Spinal cord (tissue), 9 donors: ENCODE measurements at regions not wholly inside any gene's neighbourhood (a gene's known extent, or its start where the extent isn't known, plus 50 kb on each side); places are given as distances from the start of the nearest gene placed in this dataset.

Source experiments
- DNase-seq, 6 donors: peaks; one replicate each; pipeline versions ENCODE4 v3.0.0 to v3.0.0-alpha.2; 2013 to 2015; ENCODE audit warnings: low spot score in 6 of 6, low read depth in 4 of 6
- H3K27ac ChIP-seq: one replicate; pipeline ENCODE4 v1.5.1; 2013; ENCODE audit warnings: low read depth, low read length, control low read depth
- H3K27me3 ChIP-seq: one replicate; pipeline ENCODE4 v1.6.1; 2013; ENCODE audit warnings: low read length; ENCODE audit not compliant: control insufficient read depth, insufficient read depth
- H3K36me3 ChIP-seq: one replicate; pipeline ENCODE4 v1.6.1; 2013; ENCODE audit warnings: low read length; ENCODE audit not compliant: control insufficient read depth, insufficient read depth
- H3K4me1 ChIP-seq: one replicate; pipeline ENCODE4 v1.6.1; 2013; ENCODE audit warnings: low read length; ENCODE audit not compliant: control insufficient read depth, insufficient read depth
- H3K4me3 ChIP-seq: one replicate; pipeline ENCODE4 v1.5.1; 2013; ENCODE audit warnings: low read depth, low read length, control low read depth
- H3K9me3 ChIP-seq: one replicate; pipeline ENCODE4 v1.6.1; 2013; ENCODE audit warnings: low read length; ENCODE audit not compliant: control insufficient read depth, insufficient read depth
- WGBS: methylation state at CpG from one replicate; pipeline ENCODE4 v1.1.5; 2013; ENCODE audit warnings: missing lambda C conversion rate; ENCODE audit not compliant: insufficient coverage; 5-methylcytosine and 5-hydroxymethylcytosine counted together
- donor health status: healthy.

DNA sequence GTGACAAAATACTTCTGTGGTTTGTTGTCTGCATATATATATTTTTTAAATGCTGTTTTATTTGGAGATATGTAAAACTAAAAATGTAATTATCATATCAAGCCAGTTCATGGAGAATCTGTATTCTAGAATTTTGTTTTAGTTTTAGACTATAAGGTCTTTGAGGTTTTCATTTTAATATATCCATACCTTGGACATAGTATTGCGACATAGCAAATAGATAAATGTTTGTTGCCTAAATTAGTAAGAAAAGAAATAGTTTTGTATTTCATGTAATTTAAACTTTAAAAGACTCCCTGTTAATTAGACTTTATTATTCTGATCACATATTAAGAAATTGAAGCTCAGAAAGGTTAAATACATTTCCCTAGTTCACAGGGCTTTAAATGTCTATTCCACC, 472.9 kb downstream of the GBA3 start:
- Histone ChIP-seq H3K27me3 (no peaks in the 10 kb centered on the region), H3K4me1 (no peaks in the 10 kb centered on the region), H3K4me3 (no peak overlapping the region), H3K27ac (no peak overlapping the region), H3K9me3 (no peaks in the 10 kb centered on the region), H3K36me3 (no peaks in the 10 kb centered on the region)
- no CpG with 5 or more reads among the region's 1 CpG for WGBS
- no peak for DNase-seq

DNA sequence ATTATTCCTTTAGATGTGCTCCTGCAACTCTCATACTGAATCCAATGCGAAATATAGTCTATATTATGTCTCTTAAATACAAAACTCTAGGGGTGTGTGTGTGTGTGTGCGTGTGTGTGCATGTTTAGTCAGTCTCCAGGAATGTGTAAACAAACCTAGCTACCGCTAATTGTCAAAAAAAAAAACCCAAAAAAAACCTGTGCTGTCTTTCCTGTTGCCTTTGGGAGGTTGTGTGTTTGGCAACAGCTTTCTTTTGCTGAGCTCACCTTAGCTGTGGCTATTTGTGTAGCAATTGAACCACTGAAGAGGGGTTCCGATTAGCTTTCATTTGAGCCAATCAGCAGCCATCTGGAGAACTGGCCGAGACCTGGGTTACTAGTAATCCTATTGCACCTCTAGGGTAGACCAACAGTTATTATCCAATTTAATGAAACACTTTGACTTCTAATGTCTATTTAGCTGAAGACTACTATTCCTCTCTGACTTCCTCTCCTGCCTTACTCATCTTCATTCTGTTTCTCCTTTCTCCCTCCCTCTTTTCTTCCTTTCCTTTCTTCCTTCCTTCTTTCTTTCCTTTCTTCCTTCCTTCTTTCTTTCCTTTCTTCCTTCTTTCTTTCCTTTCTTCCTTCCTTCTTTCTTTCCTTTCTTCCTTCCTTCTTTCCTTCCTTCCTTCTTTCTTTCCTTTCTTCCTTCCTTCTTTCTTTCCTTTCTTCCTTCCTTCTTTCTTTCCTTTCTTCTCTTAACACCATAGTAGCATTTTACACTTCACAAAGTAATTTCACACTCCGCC, 471.1 kb downstream of the GBA3 start:
- H3K4me3 ChIP-seq, result no peak overlapping the region
- 73% methylated on average over 3 of the region's 6 CpGs for WGBS
- no peaks in the 10 kb centered on the region for H3K36me3 ChIP-seq

DNA sequence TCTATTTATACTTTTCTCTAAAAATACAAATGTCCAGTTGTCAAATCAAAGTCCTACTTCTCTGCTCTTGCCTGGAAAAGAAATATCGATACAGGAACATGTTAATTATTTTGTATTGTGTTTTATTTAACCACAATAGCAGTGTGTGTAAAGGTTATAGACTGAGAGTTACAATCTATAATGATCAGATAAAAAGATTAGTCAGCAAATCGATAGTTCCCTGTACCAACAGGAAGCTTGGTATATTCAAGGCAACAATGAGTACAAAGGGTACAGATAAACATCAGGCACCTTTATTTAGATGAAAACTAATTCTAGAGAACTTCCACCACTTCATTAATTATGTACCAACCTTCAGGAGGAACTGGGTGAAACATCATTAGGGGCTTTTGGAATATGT, 469.5 kb downstream of the GBA3 start:
- Histone ChIP-seq H3K27ac (no peak overlapping the region), H3K36me3 (no peaks in the 10 kb centered on the region), H3K4me1 (no peaks in the 10 kb centered on the region), H3K27me3 (no peaks in the 10 kb centered on the region), H3K9me3 (no peaks in the 10 kb centered on the region), H3K4me3 (no peak overlapping the region)
- DNase-seq, result no peak
- no CpG with 5 or more reads among the region's 2 CpGs for WGBS

More for the DNA sequence above, 471.1 kb downstream of the GBA3 start:
- Histone ChIP-seq H3K27me3 (no peaks in the 10 kb centered on the region), H3K4me1 (no peaks in the 10 kb centered on the region), H3K27ac (no peak overlapping the region), H3K9me3 (no peaks in the 10 kb centered on the region)
- no peak for DNase-seq

DNA sequence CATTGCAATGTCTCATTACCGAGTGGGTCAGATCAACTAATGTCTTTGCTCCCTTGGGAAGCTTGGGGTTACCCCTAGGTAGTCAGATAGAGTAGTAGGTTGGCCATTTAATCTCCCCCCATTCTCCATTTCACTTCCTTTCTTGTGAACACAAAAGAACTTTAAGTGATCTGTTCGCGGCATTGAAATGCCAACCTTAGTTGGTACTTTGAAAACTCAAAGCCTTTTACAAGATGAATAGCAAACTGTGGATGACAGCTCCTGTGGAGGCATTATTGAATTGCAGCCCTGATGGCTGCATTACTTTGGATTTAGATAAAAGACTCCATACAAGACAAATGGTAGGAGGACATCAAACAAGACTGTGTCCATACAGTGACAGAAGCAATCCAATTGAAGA, 469.1 kb downstream of the GBA3 start:
- Histone ChIP-seq H3K27me3 (no peaks in the 10 kb centered on the region), H3K27ac (no peak overlapping the region), H3K36me3 (no peaks in the 10 kb centered on the region), H3K4me3 (no peak overlapping the region), H3K4me1 (no peaks in the 10 kb centered on the region), H3K9me3 (no peaks in the 10 kb centered on the region)
- DNase-seq, result peak in 2 of 6 donors; percentile 4 to 7
- no CpG with 5 or more reads among the region's 3 CpGs for WGBS

DNA sequence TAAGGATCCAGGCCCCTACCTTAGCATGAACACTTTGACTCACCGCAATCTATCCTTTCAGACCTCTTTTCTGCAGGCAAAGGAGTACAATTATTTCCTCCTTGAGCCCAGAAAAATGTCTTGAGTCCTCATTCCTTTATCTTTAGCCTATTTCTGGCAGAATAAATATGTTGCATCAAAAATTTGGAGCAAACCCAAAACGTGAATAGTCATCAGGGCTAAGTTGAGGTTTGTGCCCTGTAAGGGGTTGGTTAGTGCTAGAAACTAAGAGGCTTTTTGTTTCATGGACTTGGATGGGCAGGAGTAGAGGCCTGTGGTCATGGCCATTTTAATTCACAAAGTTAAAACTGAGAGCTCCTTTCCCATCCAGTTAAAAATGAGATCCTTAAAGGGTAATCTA, 460.3 kb downstream of the GBA3 start:
- Histone ChIP-seq H3K4me3 (no peak overlapping the region), H3K27ac (no peak overlapping the region), H3K36me3 (no peaks in the 10 kb centered on the region), H3K4me1 (no peaks in the 10 kb centered on the region), H3K27me3 (no peaks in the 10 kb centered on the region), H3K9me3 (no peaks in the 10 kb centered on the region)
- 100% methylated on average over 1 of the region's 2 CpGs for WGBS
- no peak for DNase-seq

DNA sequence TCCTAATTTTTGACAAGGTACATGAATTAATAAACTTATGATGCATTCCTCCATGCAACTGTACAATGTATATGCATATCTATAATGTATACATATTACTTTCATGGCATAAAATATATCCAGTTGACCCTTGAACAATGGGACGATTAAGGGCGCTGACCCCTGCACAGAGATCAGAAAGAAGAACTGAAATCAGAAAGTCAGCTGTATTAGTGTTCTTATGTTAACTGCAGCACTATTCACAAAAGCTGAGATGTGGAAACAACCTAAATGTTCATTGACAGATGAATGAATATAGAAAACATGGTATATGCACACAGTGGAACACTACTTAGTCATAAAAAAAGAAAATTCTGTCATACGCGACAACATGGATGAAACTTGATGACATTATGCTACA, 457.1 kb downstream of the GBA3 start:
- H3K4me3 ChIP-seq, result no peak overlapping the region
- no peak for DNase-seq
- no CpG with 5 or more reads among the region's 4 CpGs for WGBS
- H3K4me1 ChIP-seq, result no peaks in the 10 kb centered on the region
- H3K36me3 ChIP-seq, result no peaks in the 10 kb centered on the region
- H3K27me3 ChIP-seq, result no peaks in the 10 kb centered on the region
- no peak overlapping the region for H3K27ac ChIP-seq
- no peaks in the 10 kb centered on the region for H3K9me3 ChIP-seq

DNA sequence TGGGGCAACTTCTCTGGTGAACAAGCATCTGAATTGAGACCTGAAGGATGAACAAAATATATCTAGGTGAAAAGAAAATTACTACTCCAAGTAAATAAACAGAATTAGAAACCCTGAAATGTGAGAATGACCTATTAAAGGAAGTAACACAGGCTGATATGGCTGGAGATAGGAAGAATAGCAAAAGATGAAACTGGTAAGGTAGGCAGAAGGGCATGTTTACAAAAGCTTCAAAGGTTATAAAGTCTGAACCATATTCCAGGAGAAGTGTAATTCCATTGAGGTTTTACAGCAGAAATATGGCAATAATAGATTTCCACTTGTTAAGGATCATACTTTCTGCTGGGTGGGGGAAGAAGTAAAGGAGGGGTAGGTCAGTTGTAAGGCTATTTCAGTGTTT, 452.0 kb downstream of the GBA3 start:
- no peak for DNase-seq
- Histone ChIP-seq H3K36me3 (no peaks in the 10 kb centered on the region), H3K27me3 (no peaks in the 10 kb centered on the region), H3K9me3 (no peaks in the 10 kb centered on the region), H3K4me3 (no peak overlapping the region), H3K27ac (no peak overlapping the region), H3K4me1 (no peaks in the 10 kb centered on the region)

DNA sequence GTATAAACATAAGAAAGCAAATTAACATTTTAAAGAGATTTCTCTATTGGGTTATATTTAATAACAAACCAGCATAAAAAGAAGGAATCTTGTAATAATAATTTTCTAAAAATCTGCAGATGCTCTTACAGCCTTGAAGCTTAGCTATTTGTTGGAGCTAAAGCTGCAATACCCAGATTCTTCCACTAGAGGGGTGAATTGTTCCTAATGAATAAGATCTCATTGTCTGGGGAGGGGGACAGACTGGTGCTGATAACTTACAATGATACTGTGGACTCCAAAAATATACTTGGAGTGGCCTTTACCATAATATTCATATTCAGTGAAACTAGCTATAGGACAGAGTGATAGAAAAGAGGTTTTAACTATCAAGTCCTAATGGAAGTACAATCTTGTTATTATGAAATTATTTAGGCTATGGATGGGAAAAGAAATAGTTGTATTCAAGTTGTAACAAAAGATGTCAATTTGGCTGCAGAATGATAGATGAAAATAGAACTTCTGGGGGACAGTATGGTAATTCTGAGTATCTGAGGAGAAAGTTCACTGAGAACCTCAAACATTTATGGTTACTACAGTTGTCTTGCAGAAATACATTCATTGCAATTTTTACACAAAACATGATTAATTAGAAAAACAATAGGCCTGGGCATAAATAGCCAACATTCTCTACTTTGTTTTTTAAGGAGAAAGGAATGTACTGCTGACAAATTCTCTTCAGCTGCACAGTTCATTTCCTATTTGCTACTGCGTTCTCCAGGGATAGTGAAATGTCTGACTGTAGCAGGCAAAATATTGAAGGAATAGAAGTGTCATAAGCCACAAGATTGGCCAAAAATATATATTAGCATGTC, 443.3 kb downstream of the GBA3 start:
- Histone ChIP-seq H3K27ac (no peak overlapping the region), H3K4me3 (no peak overlapping the region), H3K4me1 (no peaks in the 10 kb centered on the region), H3K36me3 (no peaks in the 10 kb centered on the region), H3K9me3 (no peaks in the 10 kb centered on the region), H3K27me3 (no peaks in the 10 kb centered on the region)
- no CpG with 5 or more reads among the region's 1 CpG for WGBS
- DNase-seq, result peak; percentile 46 to 92 (median 63)

DNA sequence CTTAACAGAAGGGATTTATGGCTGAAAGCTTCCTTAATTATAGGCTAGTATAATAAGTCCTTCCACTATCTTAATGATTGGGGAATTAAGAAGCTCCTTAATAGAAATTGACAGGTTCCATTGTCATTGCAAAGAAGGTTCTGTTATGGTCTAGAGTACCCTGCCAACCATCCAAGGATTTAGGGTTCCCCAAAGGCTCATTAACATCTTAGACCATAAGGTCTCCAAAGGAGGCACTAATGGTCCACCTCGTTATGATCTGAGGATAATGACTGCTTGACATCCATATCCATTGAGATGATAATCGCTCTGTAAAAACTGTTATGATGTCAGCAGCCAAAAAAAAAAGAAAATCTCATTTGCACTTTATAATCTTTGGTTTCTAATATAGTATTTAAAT, 441.6 kb downstream of the GBA3 start:
- H3K4me1 ChIP-seq, result no peaks in the 10 kb centered on the region
- H3K36me3 ChIP-seq, result no peaks in the 10 kb centered on the region
- no peaks in the 10 kb centered on the region for H3K27me3 ChIP-seq
- no CpG with 5 or more reads among the region's 2 CpGs for WGBS
- DNase-seq, result peak in 1 of 6 donors; percentile 19
- no peaks in the 10 kb centered on the region for H3K9me3 ChIP-seq
- no peak overlapping the region for H3K4me3 ChIP-seq
- H3K27ac ChIP-seq, result no peak overlapping the region

DNA sequence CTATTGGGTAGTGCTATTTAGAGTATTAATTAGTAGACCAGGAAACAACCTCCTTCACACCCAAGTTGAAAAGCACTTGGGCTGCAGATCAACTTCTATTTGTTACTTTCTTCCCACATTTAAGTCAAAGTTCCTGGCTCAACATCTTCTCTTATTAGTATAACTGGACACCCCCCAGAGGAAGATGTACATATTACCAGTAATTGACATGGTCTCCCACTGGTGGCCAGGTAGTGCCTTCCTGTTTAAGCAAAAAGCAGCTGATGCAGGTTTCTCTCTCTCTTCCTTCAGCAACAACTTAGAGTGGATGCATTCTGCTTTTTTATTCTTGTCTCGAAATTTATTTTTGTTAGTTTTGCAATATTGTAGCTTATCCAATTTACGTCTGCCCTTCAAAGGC, 438.1 kb downstream of the GBA3 start:
- no peak overlapping the region for H3K4me3 ChIP-seq
- DNase-seq, result no peak

More for the DNA sequence above, 438.1 kb downstream of the GBA3 start:
- no peaks in the 10 kb centered on the region for H3K36me3 ChIP-seq
- no peaks in the 10 kb centered on the region for H3K27me3 ChIP-seq
- H3K27ac ChIP-seq, result no peak overlapping the region
- no CpG with 5 or more reads among the region's 2 CpGs for WGBS
- H3K4me1 ChIP-seq, result no peaks in the 10 kb centered on the region
- H3K9me3 ChIP-seq, result no peaks in the 10 kb centered on the region
